ENCODE measurements at regions not wholly inside any gene's neighbourhood (a gene's known extent, or its start where the extent isn't known, plus 50 kb on each side); places are given as distances from the start of the nearest gene placed in this dataset.

DNA sequence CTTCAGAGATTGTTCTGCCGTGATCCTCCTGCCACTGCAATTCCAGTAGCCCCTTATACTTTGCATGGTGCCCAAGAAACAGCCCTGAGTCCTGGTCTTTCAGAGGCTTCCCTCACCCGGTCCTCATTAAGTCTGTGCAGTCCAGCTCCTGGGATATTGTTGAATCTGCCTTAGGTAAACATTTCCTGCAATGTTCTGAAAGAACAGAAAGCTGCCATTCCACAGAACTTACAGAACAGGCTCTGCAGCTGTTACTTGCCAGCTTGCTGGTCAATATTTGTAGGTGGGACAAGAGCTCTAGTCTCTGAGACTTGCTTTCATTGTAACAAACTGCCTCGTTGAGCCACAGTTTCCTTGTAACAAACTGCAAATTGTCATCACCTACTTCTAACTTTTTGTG is 115.0 kb upstream of the KIF5B start (continued):
- TF ChIP-seq ZFP36L1 (CRISPR knock-in tag; IDR thresholded peaks at IDR 0.05) = no peak
- TF ChIP-seq MED1 (CRISPR knock-in tag; IDR thresholded peaks at IDR 0.05) = peak; percentile 63
- TF ChIP-seq, protein P1, sequence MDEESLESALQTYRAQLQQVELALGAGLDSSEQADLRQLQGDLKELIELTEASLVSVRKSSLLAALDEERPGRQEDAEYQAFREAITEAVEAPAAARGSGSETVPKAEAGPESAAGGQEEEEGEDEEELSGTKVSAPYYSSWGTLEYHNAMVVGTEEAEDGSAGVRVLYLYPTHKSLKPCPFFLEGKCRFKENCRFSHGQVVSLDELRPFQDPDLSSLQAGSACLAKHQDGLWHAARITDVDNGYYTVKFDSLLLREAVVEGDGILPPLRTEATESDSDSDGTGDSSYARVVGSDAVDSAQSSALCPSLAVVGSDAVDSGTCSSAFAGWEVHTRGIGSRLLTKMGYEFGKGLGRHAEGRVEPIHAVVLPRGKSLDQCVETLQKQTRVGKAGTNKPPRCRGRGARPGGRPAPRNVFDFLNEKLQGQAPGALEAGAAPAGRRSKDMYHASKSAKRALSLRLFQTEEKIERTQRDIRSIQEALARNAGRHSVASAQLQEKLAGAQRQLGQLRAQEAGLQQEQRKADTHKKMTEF (CRISPR knock-in tag; IDR thresholded peaks at IDR 0.05) = 0 out of 2 replicates have a peak, but pooled peaks have one; percentile 34
- TF ChIP-seq, protein P2, sequence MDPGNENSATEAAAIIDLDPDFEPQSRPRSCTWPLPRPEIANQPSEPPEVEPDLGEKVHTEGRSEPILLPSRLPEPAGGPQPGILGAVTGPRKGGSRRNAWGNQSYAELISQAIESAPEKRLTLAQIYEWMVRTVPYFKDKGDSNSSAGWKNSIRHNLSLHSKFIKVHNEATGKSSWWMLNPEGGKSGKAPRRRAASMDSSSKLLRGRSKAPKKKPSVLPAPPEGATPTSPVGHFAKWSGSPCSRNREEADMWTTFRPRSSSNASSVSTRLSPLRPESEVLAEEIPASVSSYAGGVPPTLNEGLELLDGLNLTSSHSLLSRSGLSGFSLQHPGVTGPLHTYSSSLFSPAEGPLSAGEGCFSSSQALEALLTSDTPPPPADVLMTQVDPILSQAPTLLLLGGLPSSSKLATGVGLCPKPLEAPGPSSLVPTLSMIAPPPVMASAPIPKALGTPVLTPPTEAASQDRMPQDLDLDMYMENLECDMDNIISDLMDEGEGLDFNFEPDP (CRISPR knock-in tag; conservative IDR thresholded peaks at IDR 0.05) = no peak
- TF ChIP-seq SIN3A (IDR thresholded peaks at IDR 0.05; ENCODE audit: borderline replicate concordance, low read depth, low read length) = no peak
- no peak for TF ChIP-seq MED13 (CRISPR knock-in tag; IDR thresholded peaks at IDR 0.05)
- peak; percentile 38; the same call in 1 of the 2 replicates for TF ChIP-seq SAP130 (CRISPR knock-in tag; IDR thresholded peaks at IDR 0.05; ENCODE audit: low read depth)
- TF ChIP-seq, protein P3, sequence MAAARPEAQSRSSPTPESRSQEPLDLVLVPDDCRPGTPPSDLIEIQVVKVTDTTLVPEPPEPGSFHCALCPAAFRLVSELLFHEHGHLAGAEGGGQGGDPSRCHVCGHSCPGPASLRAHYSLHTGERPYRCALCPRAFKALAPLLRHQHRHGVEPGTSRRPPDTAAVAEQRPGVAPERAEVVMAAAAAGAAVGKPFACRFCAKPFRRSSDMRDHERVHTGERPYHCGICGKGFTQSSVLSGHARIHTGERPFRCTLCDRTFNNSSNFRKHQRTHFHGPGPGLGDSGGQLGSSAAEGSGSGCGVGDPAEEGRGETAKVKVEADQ (CRISPR knock-in tag; IDR thresholded peaks at IDR 0.05; ENCODE audit: borderline replicate concordance) = no peak
- no peak for TF ChIP-seq NCOA2 (CRISPR knock-in tag; IDR thresholded peaks at IDR 0.05)
- TF ChIP-seq NFE2L1 (CRISPR knock-in tag; IDR thresholded peaks at IDR 0.05; ENCODE audit: borderline replicate concordance) = no peak
- TF ChIP-seq, protein P4, sequence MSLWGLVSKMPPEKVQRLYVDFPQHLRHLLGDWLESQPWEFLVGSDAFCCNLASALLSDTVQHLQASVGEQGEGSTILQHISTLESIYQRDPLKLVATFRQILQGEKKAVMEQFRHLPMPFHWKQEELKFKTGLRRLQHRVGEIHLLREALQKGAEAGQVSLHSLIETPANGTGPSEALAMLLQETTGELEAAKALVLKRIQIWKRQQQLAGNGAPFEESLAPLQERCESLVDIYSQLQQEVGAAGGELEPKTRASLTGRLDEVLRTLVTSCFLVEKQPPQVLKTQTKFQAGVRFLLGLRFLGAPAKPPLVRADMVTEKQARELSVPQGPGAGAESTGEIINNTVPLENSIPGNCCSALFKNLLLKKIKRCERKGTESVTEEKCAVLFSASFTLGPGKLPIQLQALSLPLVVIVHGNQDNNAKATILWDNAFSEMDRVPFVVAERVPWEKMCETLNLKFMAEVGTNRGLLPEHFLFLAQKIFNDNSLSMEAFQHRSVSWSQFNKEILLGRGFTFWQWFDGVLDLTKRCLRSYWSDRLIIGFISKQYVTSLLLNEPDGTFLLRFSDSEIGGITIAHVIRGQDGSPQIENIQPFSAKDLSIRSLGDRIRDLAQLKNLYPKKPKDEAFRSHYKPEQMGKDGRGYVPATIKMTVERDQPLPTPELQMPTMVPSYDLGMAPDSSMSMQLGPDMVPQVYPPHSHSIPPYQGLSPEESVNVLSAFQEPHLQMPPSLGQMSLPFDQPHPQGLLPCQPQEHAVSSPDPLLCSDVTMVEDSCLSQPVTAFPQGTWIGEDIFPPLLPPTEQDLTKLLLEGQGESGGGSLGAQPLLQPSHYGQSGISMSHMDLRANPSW (CRISPR knock-in tag; IDR thresholded peaks at IDR 0.05; ENCODE audit: borderline replicate concordance) = no peak
- TF ChIP-seq, protein P5, sequence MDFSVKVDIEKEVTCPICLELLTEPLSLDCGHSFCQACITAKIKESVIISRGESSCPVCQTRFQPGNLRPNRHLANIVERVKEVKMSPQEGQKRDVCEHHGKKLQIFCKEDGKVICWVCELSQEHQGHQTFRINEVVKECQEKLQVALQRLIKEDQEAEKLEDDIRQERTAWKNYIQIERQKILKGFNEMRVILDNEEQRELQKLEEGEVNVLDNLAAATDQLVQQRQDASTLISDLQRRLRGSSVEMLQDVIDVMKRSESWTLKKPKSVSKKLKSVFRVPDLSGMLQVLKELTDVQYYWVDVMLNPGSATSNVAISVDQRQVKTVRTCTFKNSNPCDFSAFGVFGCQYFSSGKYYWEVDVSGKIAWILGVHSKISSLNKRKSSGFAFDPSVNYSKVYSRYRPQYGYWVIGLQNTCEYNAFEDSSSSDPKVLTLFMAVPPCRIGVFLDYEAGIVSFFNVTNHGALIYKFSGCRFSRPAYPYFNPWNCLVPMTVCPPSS (IDR thresholded peaks at IDR 0.05) = no peak
- no peak for TF ChIP-seq ZNF558 (CRISPR knock-in tag; IDR thresholded peaks at IDR 0.05; ENCODE audit: borderline replicate concordance)
- TF ChIP-seq MAFK (conservative IDR thresholded peaks at IDR 0.05 in 1 of 2, IDR thresholded peaks at IDR 0.05 in 1 of 2; ENCODE audit: low read length in 2 of 2) = no peak
- 0 out of 2 replicates have a peak, but pooled peaks have one; percentile 3 for TF ChIP-seq ZNF3 (CRISPR knock-in tag; IDR thresholded peaks at IDR 0.05)
- peak; percentile 30; the same call in 1 of the 2 replicates for TF ChIP-seq SOX5 (CRISPR knock-in tag; IDR thresholded peaks at IDR 0.05; ENCODE audit: borderline replicate concordance)
- no peak for TF ChIP-seq SNAPC2 (CRISPR knock-in tag; IDR thresholded peaks at IDR 0.05)
- no peak for TF ChIP-seq ZBTB3 (CRISPR knock-in tag; IDR thresholded peaks at IDR 0.05; ENCODE audit: borderline replicate concordance, low read depth)
- TF ChIP-seq ZMYM4 (CRISPR knock-in tag; IDR thresholded peaks at IDR 0.05) = peak; percentile 33; the same call in 1 of the 2 replicates
- TF ChIP-seq RELA (CRISPR knock-in tag; IDR thresholded peaks at IDR 0.05) = no peak
- no peak for TF ChIP-seq NFIC (IDR thresholded peaks at IDR 0.05; ENCODE audit: low read length)
- no peak for TF ChIP-seq GFI1 (CRISPR knock-in tag; IDR thresholded peaks at IDR 0.05; ENCODE audit: borderline replicate concordance)
- no peak for TF ChIP-seq NR1H2 (CRISPR knock-in tag; IDR thresholded peaks at IDR 0.05; ENCODE audit: borderline replicate concordance, low read depth)
- TF ChIP-seq PHB2 (IDR thresholded peaks at IDR 0.05; ENCODE audit: partially characterized antibody) = no peak
- no peak for TF ChIP-seq RFX5 (IDR thresholded peaks at IDR 0.05; ENCODE audit: low read depth, low read length)
- TF ChIP-seq THAP11 (CRISPR knock-in tag; IDR thresholded peaks at IDR 0.05) = no peak
